ENCODE measurements at regions not wholly inside any gene's neighbourhood (a gene's known extent, or its start where the extent isn't known, plus 50 kb on each side); places are given as distances from the start of the nearest gene placed in this dataset.

GRCh38 chr2:215832791-215833190 is 180.6 kb downstream of the MREG start:
- Histone ChIP-seq H3K4me1 (ENCODE audit: insufficient read depth, low read length) (peaks cover 28% of the 10 kb centered on the region), H3K4me2 (ENCODE audit: insufficient read depth, low read length) (no peak overlapping the region), H3K79me2 (ENCODE audit: insufficient read depth, low read length) (no peaks in the 10 kb centered on the region), H2AFZ (ENCODE audit: low read length) (no peak overlapping the region), H4K20me1 (ENCODE audit: insufficient read depth, low read length) (no peaks in the 10 kb centered on the region), H3K27me3 (ENCODE audit: insufficient read depth, low read length) (no peaks in the 10 kb centered on the region), H3K9me3 (ENCODE audit: low read depth, low read length) (no peaks in the 10 kb centered on the region), H3K36me3 (ENCODE audit: insufficient read depth, low read length) (no peaks in the 10 kb centered on the region), H3K4me3 (ENCODE audit: insufficient read depth, low read length) (no peak overlapping the region), H3K27ac (ENCODE audit: low read depth, low read length) (no peak overlapping the region)
- no peak for DNase-seq (ENCODE audit: insufficient read length, low spot score, missing footprints)
- no peak for TF ChIP-seq CTCF (IDR thresholded peaks at IDR 0.05; ENCODE audit: extremely low read depth, low read depth, low read length)

GRCh38 chr2:215831296-215831913 is 181.9 kb downstream of the MREG start:
- no peak for DNase-seq (ENCODE audit: insufficient read length, low spot score, missing footprints)
- H3K9me3 ChIP-seq (ENCODE audit: low read depth, low read length): no peaks in the 10 kb centered on the region
- H3K4me2 ChIP-seq (ENCODE audit: insufficient read depth, low read length): peak overlapping the region; percentile 57
- no peak for TF ChIP-seq CTCF (IDR thresholded peaks at IDR 0.05; ENCODE audit: extremely low read depth, low read depth, low read length)
- no peaks in the 10 kb centered on the region for H3K27me3 ChIP-seq (ENCODE audit: insufficient read depth, low read length)
- no peak overlapping the region for H3K4me3 ChIP-seq (ENCODE audit: insufficient read depth, low read length)
- peaks cover 42% of the 10 kb centered on the region for H3K4me1 ChIP-seq (ENCODE audit: insufficient read depth, low read length)
- H4K20me1 ChIP-seq (ENCODE audit: insufficient read depth, low read length): no peaks in the 10 kb centered on the region
- peak overlapping the region; percentile 74 for H2AFZ ChIP-seq (ENCODE audit: low read length)
- peak overlapping the region; percentile 35 for H3K27ac ChIP-seq (ENCODE audit: low read depth, low read length)
- H3K79me2 ChIP-seq (ENCODE audit: insufficient read depth, low read length): no peaks in the 10 kb centered on the region
- no peaks in the 10 kb centered on the region for H3K36me3 ChIP-seq (ENCODE audit: insufficient read depth, low read length)

GRCh38 chr2:215830304-215830703 is 183.0 kb downstream of the MREG start:
- H3K4me1 ChIP-seq (ENCODE audit: insufficient read depth, low read length): peaks cover 48% of the 10 kb centered on the region
- no peaks in the 10 kb centered on the region for H3K27me3 ChIP-seq (ENCODE audit: insufficient read depth, low read length)
- no peaks in the 10 kb centered on the region for H3K9me3 ChIP-seq (ENCODE audit: low read depth, low read length)
- TF ChIP-seq CTCF (IDR thresholded peaks at IDR 0.05; ENCODE audit: extremely low read depth, low read depth, low read length): peak; percentile 36
- H3K27ac ChIP-seq (ENCODE audit: low read depth, low read length): peak overlapping the region; percentile 35
- no peaks in the 10 kb centered on the region for H3K36me3 ChIP-seq (ENCODE audit: insufficient read depth, low read length)
- H3K79me2 ChIP-seq (ENCODE audit: insufficient read depth, low read length): no peaks in the 10 kb centered on the region
- DNase-seq (ENCODE audit: insufficient read length, low spot score, missing footprints): peak; percentile 67
- H3K4me2 ChIP-seq (ENCODE audit: insufficient read depth, low read length): peak overlapping the region; percentile 41
- H2AFZ ChIP-seq (ENCODE audit: low read length): peak overlapping the region; percentile 8
- H3K4me3 ChIP-seq (ENCODE audit: insufficient read depth, low read length): no peak overlapping the region
- no peaks in the 10 kb centered on the region for H4K20me1 ChIP-seq (ENCODE audit: insufficient read depth, low read length)

DNA sequence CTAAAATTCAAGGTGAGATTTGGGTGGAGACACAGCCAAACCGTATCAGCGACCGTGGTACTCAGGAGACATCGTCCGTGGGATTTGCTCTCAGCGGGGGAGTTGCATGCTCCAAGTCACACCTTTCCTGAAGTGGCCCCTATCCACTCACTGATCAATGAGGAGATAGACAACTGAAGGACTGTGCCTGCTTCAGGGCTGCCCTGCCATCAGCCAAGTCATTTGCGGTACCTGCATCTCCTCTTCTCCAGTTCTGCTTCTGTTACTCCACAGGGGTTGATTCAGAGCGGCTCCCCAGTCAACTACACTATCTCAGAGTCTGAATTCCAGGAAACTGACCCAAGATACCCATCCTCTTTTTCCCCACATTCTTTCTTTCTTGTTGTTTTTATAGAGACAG is 184.1 kb downstream of the MREG start:
- H3K4me1 ChIP-seq (ENCODE audit: insufficient read depth, low read length): peaks cover 48% of the 10 kb centered on the region
- no peak overlapping the region for H3K27ac ChIP-seq (ENCODE audit: low read depth, low read length)

More for the DNA sequence above, 184.1 kb downstream of the MREG start:
- no peak overlapping the region for H3K4me3 ChIP-seq (ENCODE audit: insufficient read depth, low read length)
- no peak overlapping the region for H2AFZ ChIP-seq (ENCODE audit: low read length)
- DNase-seq (ENCODE audit: insufficient read length, low spot score, missing footprints): no peak
- no peak overlapping the region for H3K4me2 ChIP-seq (ENCODE audit: insufficient read depth, low read length)
- no peaks in the 10 kb centered on the region for H3K9me3 ChIP-seq (ENCODE audit: low read depth, low read length)
- H3K27me3 ChIP-seq (ENCODE audit: insufficient read depth, low read length): no peaks in the 10 kb centered on the region
- no peaks in the 10 kb centered on the region for H3K79me2 ChIP-seq (ENCODE audit: insufficient read depth, low read length)
- no peaks in the 10 kb centered on the region for H3K36me3 ChIP-seq (ENCODE audit: insufficient read depth, low read length)
- H4K20me1 ChIP-seq (ENCODE audit: insufficient read depth, low read length): no peaks in the 10 kb centered on the region
- no peak for TF ChIP-seq CTCF (IDR thresholded peaks at IDR 0.05; ENCODE audit: extremely low read depth, low read depth, low read length)

Data from osteoblast (primary cell).